ENCODE measurements at regions not wholly inside any gene's neighbourhood (a gene's known extent, or its start where the extent isn't known, plus 50 kb on each side); places are given as distances from the start of the nearest gene placed in this dataset.
"Not testable (repeated sequence)": the region's sequence is repeated elsewhere in the genome, so short reads cannot be mapped to it uniquely, and the experiment has no call there.

GRCh38 chr3:161691677-161692076, 195.1 kb downstream of the OTOL1 start:
- no peak for DNase-seq (ENCODE audit: low spot score)

DNA sequence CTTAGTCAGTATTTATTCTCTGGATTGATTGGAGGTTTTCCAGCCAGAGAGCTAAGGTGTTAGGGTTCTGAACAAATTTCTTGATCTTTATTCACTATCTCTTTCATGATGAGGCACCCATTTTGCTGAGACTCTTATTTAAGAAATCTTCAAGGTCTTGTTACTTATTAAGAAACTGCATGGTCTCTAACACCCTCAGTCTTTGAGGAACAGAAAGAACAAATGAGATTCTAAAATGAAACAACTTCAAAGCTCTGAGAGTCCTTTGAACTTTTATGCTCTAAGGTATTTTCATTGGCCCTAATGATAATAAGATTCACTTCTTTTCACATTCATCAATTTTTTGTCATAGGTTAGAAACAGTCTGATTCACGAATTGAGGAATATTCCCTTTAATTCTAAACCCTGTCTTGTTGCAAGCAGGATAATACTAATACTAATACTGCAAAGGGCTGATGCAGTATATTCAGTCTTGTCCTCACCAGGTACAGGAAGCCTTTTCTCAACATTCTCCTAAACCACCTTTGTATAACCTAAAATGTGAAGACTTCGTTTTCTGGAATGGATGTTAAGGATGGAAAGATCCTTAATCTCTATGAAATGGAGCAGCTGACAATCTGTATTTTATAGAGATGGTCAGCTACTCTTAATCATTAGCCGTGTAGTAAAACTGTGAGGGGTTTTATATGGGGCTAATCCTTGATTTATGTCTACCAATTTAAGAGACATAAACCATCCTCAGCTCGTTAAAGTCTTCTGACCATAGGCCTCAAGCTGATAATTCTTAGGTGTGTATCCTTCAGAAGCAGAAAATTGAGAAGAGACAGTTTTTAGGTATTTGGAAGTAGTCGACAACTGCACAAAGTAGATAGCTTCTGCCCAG, 198.3 kb downstream of the OTOL1 start:
- DNase-seq (ENCODE audit: low spot score) = no peak

DNA sequence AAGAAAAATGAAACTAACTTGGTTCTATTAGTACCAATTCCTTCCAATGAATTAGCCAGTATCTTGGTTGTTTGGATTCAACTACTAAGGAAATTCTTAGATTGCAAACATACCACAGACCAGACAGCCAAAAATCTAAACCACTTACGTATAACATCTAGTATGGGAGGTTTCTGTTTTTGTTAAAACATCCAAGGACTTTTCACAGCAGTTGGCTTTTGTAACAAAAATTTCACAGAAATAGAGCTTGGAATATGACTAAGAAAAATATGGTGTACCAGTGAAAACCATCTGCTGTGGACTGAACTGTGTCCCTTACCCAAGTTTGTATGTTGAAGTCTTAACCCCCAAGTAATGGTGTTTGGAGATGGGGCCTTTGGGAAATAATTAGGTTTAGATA, 199.2 kb downstream of the OTOL1 start:
- no peak for DNase-seq (ENCODE audit: low spot score)

DNA sequence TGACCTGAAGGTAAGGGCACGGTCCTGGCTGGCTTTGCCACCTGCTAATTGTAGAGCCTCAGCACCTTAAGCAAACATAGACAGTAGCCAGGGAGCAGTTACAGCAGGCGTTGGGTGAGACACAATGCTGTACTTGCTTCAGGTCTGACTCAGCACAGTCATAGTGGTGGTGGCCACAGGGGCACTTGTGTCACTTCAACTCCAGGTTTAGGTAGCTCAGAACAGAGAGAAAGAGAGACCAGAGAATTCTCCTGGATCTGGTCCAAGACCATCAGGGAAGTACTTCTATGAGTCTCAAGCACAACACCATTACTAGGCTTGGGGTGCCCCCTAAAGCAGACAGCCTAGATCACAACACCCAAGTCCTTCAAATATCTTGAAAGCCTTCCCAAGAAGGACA, 204.4 kb downstream of the OTOL1 start:
- no peak for DNase-seq (ENCODE audit: low spot score)

DNA sequence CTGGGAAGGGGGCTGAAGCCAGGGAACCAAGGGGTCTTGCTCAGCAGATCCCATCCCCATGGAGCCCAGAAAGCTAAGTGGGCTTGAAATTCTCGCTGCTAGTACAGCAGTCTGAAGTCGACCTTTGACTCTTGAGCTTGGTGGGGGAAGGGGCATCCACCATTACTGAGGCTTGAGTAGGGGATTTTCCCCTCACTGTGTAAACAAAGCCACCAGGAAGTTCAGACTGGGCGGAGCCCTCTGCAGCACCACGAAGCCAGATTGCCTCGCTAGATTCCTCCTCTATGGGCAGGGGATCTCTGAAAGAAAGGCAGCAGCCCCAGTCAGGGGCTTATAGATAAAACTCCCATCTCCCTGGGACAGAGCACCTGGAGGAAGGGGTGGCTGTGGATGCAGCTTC, 210.6 kb downstream of the OTOL1 start:
- not testable (repeated sequence) for DNase-seq (ENCODE audit: low spot score)

DNA sequence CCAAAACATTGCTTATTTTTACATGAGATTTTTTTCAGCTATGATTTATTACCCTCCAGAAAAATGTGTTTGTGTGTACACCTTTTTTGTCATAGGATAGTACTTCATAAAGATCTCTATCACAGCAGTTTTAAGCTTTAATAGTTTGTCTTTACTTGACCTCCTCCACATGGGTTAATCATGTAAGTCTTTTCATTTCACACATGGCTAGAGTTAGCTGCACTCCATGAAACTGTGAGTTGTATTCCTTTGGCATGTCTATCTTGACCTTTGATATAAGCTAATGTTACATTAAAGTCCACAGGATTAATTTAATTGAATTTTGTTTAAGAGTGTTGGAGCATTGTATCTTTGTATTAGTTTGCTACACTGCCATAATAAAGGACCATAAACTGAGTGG, 217.1 kb downstream of the OTOL1 start:
- no peak for DNase-seq (ENCODE audit: low spot score)

DNA sequence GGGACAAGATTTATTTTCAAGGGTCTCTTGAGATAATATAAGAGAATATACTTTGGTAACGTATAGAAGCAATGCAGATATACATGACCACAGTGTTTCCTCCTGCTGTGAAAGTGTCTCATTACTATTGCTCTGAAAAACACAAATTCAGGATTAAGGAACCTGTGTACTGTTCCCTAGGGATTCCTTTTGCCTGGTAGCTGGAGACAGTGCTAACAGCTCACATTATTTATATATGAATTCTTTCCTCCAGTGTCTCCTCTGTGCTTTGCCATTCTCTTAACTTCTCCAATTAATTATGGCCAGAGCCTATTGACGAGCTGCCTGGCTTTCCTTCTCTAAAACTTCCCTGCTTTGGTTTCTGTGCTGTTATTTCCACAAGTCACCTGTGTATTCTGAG, 235.4 kb downstream of the OTOL1 start:
- DNase-seq (ENCODE audit: low spot score) = no peak

DNA sequence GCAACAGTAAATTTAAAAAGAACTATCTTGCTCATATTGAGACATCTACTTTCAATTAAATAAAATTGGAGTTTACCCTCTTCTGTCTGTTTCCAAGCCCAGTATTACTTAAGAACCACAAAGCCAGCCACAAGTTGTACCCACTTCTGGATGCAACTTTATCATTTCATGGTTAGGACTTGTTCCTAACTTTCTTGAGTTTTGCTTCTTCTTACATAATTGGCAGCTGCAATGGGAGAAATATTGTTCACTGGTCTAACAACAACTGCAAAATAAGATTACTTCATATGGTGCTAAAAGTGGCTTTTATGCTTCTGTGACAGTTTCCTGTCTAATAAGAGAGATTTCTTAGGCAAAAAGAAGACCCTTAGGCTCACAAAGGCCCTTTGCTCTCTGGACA, 240.6 kb downstream of the OTOL1 start:
- DNase-seq (ENCODE audit: low spot score) = no peak

DNA sequence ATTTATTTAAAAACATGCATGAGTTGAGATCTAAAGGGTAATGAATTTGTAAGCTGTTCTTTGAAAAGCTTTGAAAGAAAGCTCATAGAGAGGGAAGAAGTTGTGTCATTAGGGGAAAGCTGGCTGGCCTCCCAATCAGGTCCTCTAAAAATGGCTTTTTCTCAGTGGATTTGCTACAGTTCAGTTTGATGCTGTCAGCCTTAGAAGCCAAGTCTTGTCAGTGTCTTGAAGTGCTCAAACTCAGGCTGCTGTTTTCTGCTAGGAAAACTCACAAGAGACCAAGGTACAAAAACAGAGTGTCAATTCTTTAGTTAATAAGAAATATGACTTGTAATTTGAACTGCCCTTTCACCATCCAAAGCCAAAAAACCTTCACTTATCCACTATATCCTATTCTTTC, 243.8 kb downstream of the OTOL1 start:
- DNase-seq (ENCODE audit: low spot score) = no peak

DNA sequence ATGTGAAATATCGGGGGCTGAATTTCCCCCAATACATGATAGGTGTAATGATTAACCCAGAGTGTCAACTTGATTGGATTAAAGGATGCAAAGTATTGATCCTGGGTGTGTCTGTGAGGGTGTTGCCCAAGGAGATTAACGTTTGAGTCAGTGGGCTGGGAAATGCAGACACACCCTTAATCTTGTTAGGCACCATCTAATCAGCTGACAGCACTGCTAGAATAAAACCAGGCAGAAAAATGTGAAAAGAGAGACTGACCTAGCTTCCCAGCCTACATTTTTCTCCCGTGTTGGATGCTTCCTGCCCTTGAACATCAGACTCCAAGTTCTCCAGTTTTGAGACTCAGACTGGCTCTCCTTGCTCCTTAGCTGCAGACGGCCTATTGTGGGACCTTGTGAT, 247.8 kb downstream of the OTOL1 start:
- no peak for DNase-seq (ENCODE audit: low spot score)

- DNase-seq (ENCODE audit: low spot score) = no peak
Observed at GRCh38 chr3:161745741-161746140, 249.1 kb downstream of the OTOL1 start.

GRCh38 chr3:161748049-161748448, 251.4 kb downstream of the OTOL1 start:
- DNase-seq (ENCODE audit: low spot score) = no peak

GRCh38 chr3:161754420-161755053, 257.9 kb downstream of the OTOL1 start:
- DNase-seq (ENCODE audit: low spot score) = no peak

DNA sequence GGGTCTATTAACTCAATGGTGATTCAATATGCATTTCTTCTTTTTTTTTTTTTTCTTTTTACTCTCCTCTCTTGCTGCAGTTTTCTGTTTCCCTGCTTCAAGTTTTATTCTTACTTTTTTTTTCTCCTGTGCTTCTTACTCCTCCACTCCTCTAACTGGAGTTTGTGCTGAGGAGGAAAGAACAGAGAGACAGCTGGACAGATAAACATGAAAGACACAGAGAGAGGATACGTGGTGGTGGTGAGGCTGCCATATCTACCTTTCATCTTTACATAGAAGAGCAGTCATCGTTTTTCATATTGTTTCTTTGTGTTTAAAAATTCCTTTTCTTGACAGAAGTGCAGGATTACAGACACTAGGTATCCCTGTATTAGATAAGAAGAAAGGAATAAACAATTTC, 262.8 kb downstream of the OTOL1 start:
- no peak for DNase-seq (ENCODE audit: low spot score)

DNA sequence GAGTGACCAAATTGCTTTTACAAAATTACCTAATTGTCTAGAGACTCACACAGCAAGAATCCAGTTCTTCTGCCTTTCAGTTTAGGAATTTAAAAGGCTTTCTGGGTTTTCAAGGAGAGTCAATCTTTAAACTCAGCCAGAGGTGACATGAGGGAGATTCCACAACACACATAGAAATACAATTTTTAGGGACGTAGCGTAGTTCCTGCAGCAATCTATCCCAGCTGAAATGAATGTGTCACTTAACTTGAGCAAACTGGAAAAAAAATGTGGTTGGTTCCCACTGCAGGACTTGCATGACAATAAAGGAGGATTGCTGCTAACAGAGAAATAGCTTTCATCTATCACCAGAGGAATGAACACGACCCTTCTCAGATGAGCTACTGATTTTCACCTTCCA, 269.7 kb downstream of the OTOL1 start:
- peak; percentile 18 for DNase-seq (ENCODE audit: low spot score)

DNA sequence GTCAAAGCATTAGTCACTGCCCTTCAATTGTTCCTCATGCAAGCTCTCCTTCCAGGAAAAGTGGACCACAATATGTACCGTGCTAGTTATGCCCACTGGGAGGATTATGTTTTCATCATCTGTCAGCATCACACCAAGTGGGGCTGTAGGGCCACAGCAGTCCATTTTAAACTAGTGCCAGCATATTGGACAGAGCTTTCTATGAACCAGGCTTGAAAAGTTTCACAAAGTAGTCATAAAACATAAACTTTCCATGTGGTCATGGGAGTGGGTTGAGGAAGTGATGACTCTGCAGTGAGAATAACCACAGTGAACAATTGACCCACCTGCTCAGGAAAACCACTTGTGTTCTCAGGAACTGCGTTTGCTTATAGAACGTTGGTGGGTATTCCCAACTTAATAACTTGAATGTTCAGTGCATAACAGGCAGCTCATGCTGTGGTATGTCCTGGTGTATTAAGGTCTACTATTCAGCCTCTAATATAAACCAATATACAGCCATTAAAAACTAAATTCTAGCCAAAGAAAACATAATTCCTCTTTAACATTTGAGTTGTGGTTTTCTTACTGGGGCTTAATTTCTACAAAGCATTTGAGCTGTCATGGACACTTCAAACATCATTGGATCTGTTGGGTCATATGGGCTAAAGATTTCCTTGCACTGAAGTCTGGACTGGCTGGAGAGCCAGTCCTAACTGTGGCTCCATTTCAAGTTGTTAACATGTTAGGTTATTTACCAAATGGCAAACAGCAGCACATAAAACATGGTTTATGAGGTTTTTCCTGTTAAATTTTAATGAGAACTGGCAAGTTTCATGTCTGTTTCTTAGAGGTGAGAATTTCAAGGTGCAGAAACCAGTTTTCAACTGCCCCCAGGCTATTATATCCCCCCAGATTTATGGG, 274.1 kb downstream of the OTOL1 start:
- DNase-seq (ENCODE audit: low spot score) = no peak

GRCh38 chr3:161781381-161781780, 284.8 kb downstream of the OTOL1 start:
- no peak for DNase-seq (ENCODE audit: low spot score)

GRCh38 chr3:161793194-161793930, 296.8 kb downstream of the OTOL1 start:
- no peak for DNase-seq (ENCODE audit: low spot score)

- peak; percentile 76 for DNase-seq (ENCODE audit: low spot score)
Observed at GRCh38 chr3:161794551-161794950, 297.9 kb downstream of the OTOL1 start.

GRCh38 chr3:161796312-161796711, 299.7 kb downstream of the OTOL1 start:
- no peak for DNase-seq (ENCODE audit: low spot score)

- peak; percentile 29 for DNase-seq (ENCODE audit: low spot score)
Observed at GRCh38 chr3:161796780-161797179, 300.2 kb downstream of the OTOL1 start.

DNA sequence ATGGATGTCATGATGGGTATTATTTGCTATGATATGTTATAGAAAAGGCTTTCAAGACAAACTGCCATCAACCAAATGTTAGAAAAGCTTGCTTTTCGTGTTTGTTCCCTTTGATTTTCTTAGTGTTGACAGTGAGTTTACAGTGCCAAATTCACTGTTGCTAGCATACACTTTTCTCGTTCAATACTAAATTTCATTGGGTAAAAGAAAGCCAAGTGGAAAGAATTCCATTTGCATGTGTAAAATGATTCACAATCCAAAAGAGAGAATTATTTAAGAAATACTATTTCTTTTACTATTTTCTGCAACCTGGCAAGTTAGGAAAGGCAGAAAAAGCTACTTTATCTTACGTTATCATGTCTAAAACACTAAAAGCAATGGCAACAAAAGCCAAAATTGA, 301.4 kb downstream of the OTOL1 start:
- DNase-seq (ENCODE audit: low spot score) = no peak

All from umbilical cord (tissue), 1 donor.